Gastroesophageal sphincter (tissue), 3 donors: ENCODE measurements at regions not wholly inside any gene's neighbourhood (a gene's known extent, or its start where the extent isn't known, plus 50 kb on each side); places are given as distances from the start of the nearest gene placed in this dataset.

Source experiments
- EP300 ChIP-seq: sonication (generic); formaldehyde crosslinking; IDR thresholded peaks from one replicate; pipeline ENCODE4 v1.6.1; 2017; ENCODE audit warnings: antibody characterized with exemption, mild to moderate bottlenecking
- POLR2A ChIP-seq, 2 donors: fragments of 450-650 bp; IDR thresholded peaks; one replicate each; pipeline ENCODE4 v1.6.1; 2017; ENCODE audit warnings: antibody characterized with exemption in 2 of 2, mild to moderate bottlenecking in 2 of 2, moderate library complexity in 1 of 2
- TF ChIP-seq, protein P1 (sequence below), 4 experiments: fragments of 200-600 bp in 2 of 4; fragments of 450-650 bp in 2 of 4; sonication (generic) in 1 of 4; IDR thresholded peaks; one replicate each; pipeline ENCODE4 v1.5.1; 2017 to 2019; ENCODE audit warnings: antibody characterized with exemption in 4 of 4, mild to moderate bottlenecking in 2 of 4, moderate library complexity in 2 of 4

DNA sequence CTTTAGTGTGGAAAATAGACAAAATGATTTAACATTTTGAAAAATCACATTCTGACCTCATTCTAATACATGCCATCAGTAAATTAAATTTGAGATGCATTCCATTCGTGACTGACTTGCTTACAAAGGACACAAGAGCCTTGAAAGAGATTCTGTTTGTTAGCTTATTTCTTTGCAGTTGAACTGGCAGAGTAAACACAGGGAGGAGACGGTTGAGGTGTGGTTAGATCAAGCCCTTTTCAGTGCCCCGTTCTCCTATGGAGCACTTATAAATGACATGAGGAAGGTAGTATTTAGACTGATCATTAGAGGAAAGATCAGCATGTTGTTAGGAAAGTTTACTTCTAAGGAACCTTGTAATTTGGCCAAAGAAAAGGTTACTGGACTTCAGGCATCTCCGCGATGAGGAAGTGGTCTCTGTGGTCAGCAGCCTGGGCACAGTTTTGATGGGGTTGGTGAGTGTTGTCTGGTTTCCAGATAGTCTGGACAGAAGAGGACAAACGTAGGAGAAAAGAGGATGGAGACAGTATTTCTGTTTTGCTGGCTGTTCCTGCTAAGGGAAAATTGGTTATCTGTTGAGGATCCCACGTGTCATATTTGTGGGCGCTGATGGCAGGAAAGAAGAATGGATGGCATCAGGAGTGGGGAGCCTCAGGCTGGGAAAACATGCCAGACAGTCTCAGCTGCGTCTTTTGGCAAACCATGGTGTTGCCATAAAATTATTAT, 328.9 kb upstream of the TBL1XR1 start:
- TF ChIP-seq, protein P1, sequence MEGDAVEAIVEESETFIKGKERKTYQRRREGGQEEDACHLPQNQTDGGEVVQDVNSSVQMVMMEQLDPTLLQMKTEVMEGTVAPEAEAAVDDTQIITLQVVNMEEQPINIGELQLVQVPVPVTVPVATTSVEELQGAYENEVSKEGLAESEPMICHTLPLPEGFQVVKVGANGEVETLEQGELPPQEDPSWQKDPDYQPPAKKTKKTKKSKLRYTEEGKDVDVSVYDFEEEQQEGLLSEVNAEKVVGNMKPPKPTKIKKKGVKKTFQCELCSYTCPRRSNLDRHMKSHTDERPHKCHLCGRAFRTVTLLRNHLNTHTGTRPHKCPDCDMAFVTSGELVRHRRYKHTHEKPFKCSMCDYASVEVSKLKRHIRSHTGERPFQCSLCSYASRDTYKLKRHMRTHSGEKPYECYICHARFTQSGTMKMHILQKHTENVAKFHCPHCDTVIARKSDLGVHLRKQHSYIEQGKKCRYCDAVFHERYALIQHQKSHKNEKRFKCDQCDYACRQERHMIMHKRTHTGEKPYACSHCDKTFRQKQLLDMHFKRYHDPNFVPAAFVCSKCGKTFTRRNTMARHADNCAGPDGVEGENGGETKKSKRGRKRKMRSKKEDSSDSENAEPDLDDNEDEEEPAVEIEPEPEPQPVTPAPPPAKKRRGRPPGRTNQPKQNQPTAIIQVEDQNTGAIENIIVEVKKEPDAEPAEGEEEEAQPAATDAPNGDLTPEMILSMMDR (IDR thresholded peaks at IDR 0.05), result no peak
- TF ChIP-seq POLR2A (IDR thresholded peaks at IDR 0.05) (no peak), EP300 (no peak)
